ENCODE measurements at regions not wholly inside any gene's neighbourhood (a gene's known extent, or its start where the extent isn't known, plus 50 kb on each side); places are given as distances from the start of the nearest gene placed in this dataset.

DNA sequence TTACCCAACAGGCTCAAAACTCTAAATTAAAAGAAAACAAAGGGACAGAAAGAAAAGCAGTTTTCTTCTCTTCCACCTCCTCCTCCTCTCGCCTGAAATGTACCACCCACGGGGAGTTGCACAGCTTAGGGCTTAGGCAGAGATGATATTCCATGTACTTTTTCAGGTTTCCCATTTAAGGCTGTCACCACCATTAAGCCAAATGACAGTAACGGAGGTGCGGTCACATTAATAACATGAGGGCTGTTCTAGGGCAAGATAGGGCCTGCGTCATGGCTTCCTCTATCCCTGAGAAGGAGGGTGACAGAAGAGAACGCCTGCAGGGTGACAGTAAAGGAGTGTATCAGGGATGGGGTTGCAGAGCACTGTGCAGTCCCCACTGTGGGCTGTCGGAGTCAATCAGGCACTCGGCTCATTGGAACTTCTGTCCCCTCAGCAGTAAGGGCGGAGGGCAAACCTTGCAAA is 51.7 kb upstream of the TJP1 start:
- DNase-seq (ENCODE audit: low spot score): no peak

DNA sequence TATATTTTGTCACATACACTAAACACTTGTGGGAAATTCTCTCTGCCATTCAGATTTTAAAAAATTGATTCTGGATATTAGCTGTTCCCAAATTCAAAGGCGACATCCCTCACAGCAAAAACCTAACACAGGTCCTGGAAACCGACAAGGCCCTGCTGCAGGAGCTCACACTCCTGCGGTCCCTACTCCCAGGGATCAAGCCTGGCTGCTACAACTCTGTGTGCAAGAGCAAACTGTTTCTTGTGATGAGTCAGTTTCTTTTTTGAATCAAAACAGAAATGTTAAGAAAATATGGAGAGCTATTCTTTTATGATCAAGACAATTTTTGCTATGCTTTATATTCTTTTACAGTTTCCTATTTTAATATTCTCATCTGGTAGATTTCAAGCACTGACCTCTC is 51.0 kb upstream of the TJP1 start:
- no peak for DNase-seq (ENCODE audit: low spot score)

GRCh38 chr15:29872716-29873115 is 50.4 kb upstream of the TJP1 start:
- no peak for DNase-seq (ENCODE audit: low spot score)

Measured in AG08396 (cell line).